ENCODE measurements at regions not wholly inside any gene's neighbourhood (a gene's known extent, or its start where the extent isn't known, plus 50 kb on each side); places are given as distances from the start of the nearest gene placed in this dataset.
A peak's percentile ranks its signal among the peaks of the same experiment; 100 is the strongest.

DNA sequence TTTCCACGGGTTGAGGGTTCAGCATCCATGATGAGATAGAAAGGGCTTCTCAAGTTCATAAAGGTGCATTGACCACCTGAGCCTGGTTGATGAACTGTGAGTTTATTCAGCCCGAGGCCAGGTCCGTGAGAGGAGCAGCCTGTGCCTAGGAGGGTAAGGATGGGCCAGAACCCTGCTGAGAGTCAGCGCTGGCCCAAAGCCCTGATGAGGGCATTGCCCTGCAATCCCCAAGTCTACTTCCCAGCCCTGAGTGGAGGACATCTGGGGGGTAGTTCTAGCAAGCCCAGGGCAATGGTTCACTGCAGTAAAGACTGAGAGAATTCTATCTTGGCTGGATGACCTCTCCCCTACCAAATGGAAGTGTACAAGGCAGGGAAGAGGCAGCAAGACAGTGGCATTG lies 123.3 kb upstream of the NXT1 start:
- DNase-seq (ENCODE audit: low spot score in 2 of 2) = peak in 1 of 2 donors; percentile 72
- TF ChIP-seq, protein P1, sequence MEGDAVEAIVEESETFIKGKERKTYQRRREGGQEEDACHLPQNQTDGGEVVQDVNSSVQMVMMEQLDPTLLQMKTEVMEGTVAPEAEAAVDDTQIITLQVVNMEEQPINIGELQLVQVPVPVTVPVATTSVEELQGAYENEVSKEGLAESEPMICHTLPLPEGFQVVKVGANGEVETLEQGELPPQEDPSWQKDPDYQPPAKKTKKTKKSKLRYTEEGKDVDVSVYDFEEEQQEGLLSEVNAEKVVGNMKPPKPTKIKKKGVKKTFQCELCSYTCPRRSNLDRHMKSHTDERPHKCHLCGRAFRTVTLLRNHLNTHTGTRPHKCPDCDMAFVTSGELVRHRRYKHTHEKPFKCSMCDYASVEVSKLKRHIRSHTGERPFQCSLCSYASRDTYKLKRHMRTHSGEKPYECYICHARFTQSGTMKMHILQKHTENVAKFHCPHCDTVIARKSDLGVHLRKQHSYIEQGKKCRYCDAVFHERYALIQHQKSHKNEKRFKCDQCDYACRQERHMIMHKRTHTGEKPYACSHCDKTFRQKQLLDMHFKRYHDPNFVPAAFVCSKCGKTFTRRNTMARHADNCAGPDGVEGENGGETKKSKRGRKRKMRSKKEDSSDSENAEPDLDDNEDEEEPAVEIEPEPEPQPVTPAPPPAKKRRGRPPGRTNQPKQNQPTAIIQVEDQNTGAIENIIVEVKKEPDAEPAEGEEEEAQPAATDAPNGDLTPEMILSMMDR (IDR thresholded peaks at IDR 0.05) = no peak
- no peak for TF ChIP-seq POLR2A (IDR thresholded peaks at IDR 0.05)
- WGBS, 2 donors = 85 to 87% methylated on average over 4 of the region's 4 CpGs
- intact Hi-C loops (cut with DNase I; ENCODE audit: low total_unique reads) = no loop called here
- no peak overlapping the region for H3K4me3 ChIP-seq (ENCODE audit: low read depth, poor library complexity, severe bottlenecking)

DNA sequence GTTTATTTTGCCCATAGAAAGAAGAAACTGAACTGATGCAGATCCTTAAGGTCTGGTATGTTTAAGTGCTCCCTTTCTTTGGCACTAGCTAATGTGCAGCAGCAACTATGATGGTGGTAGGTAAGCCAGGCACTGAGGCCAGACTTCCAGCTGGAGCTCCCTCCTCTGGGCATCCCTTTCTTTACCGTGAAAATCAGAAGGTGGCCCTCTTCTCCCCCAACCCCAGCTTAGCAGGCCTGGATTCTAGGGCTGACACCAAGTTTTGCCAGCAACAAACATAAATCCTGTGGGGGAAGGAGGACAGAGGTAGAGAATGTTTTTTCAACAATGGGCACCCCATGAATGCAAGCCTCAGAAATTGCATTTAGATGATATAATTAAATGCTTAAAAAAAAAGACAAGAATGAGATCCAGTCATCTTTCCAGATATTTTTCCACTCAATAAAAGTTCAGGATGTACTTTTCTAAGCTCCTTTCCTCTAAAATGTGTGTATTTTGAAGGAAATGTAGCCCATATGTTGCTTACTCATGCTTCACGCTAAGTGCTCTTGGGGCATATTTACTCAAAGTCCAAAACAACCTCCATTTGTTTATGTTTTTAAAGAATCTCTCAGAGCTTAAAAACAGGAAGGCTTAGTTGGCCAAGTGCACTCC lies 123.9 kb upstream of the NXT1 start:
- TF ChIP-seq, protein P1 (IDR thresholded peaks at IDR 0.05) = no peak
- no peak for TF ChIP-seq POLR2A (IDR thresholded peaks at IDR 0.05)
- H3K4me3 ChIP-seq (ENCODE audit: low read depth, poor library complexity, severe bottlenecking) = no peak overlapping the region
- DNase-seq (ENCODE audit: low spot score in 2 of 2) = peak in 1 of 2 donors; percentile 42
- intact Hi-C loops (cut with DNase I; ENCODE audit: low total_unique reads) = no loop called here
- 74 to 84% methylated on average over 2 of the region's 2 CpGs for WGBS, 2 donors

DNA sequence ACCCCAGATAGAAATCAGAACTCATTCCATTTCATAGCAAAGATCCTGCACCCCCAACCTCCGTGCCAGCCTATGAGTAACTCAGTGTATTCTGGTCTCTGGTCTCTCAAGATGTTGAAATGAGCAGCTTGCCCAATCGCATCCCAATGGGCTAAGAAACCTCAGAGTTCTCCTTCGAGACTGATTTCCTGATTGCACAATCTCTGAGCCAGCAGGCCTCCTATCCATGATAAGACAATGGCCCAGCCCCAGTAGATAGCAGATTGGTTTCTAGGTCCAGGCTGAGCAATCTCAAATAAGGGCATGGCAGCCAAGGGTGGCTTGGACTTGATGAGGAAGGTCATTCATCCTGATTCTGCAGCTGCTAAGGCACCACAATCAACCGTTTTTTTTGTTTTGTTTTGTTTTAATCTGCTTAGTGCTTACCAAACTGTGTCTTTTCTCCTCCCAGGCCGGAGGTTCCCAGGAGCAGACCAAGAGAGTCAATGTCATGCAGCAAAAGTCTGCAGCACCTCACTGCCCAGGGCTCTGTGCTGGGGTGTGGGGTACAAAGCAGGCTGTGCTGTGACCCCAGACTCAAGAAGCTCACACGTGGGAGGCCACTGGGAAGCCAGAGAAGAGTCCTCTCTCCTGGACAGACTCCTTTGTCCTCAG lies 125.1 kb upstream of the NXT1 start:
- intact Hi-C loops (cut with DNase I; ENCODE audit: low total_unique reads) = no loop called here
- DNase-seq (ENCODE audit: low spot score in 2 of 2) = peak; percentile 76 to 90
- 67 to 80% methylated on average over 6 of the region's 6 CpGs for WGBS, 2 donors
- no peak for TF ChIP-seq POLR2A (IDR thresholded peaks at IDR 0.05)
- TF ChIP-seq, protein P1 (IDR thresholded peaks at IDR 0.05) = no peak
- H3K4me3 ChIP-seq (ENCODE audit: low read depth, poor library complexity, severe bottlenecking) = no peak overlapping the region

DNA sequence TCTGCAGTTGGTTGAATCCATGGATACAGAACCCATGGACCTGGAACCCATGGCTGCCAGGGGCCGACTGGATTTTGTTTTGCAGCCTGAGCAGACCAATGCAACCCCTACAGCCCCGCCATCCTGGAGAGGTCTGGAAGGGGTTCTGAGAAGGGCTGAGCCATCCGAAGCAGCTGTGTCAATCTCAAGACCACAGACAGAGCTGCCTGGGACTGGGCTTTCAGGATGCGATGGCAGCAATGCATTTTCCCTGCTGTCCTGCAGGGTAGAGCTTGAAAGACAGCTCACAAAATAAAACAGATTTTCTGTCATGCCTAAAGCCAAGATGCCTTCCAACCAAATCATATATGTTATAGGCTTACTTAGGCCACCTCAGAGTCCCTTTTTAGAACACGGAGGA lies 125.8 kb upstream of the NXT1 start:
- intact Hi-C loops (cut with DNase I; ENCODE audit: low total_unique reads) = no loop called here
- DNase-seq (ENCODE audit: low spot score in 2 of 2) = peak in 1 of 2 donors; percentile 58
- WGBS, 2 donors = 88 to 90% methylated on average over 5 of the region's 5 CpGs
- no peak for TF ChIP-seq POLR2A (IDR thresholded peaks at IDR 0.05)
- TF ChIP-seq, protein P1 (IDR thresholded peaks at IDR 0.05) = no peak
- H3K4me3 ChIP-seq (ENCODE audit: low read depth, poor library complexity, severe bottlenecking) = no peak overlapping the region

DNA sequence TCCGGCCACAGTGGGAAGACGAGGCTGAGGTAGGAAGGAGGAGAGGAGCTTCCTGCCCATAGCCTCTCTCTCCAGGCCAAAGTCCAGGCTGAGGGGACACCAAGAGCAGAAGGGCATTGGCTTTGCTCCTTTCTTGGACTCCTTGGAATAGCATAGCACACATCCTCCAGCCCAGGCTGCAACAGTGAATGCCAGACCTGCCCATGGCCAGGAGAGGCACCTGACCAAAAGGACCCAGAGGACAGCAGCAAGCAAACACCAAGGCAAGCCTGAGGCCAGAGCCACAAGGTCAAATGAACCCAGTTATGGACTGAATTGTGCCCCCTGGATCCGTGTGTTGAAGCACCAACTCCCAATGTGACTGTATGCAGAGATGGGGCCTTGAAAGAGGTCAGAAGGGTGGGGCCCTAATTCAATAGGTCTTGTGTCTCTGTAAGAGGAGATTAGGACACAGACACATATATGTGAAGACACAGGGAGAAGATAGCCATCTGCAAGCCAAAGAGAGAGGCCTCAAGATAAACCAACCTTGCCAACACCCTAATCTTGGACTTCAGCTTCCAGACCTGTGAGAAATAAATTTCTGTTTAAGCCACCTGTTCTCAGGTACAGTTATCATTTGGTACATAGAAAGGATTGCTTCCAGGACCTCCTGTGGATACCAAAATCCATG lies 126.5 kb upstream of the NXT1 start:
- DNase-seq (ENCODE audit: low spot score in 2 of 2) = peak in 1 of 2 donors; percentile 52
- TF ChIP-seq, protein P1 (IDR thresholded peaks at IDR 0.05) = no peak
- no peak for TF ChIP-seq POLR2A (IDR thresholded peaks at IDR 0.05)
- no peak overlapping the region for H3K4me3 ChIP-seq (ENCODE audit: low read depth, poor library complexity, severe bottlenecking)
- intact Hi-C loops (cut with DNase I; ENCODE audit: low total_unique reads) = no loop called here
- WGBS, 2 donors = 87 to 88% methylated on average over 3 of the region's 3 CpGs
